Ovary (tissue), 3 donors: ENCODE measurements at regions not wholly inside any gene's neighbourhood (a gene's known extent, or its start where the extent isn't known, plus 50 kb on each side); places are given as distances from the start of the nearest gene placed in this dataset.

Source experiments
- EP300 ChIP-seq: sonication (generic); formaldehyde crosslinking; IDR thresholded peaks from one replicate; pipeline ENCODE4 v1.6.1; 2017; ENCODE audit warnings: antibody characterized with exemption
- POLR2A ChIP-seq: fragments of 450-650 bp; IDR thresholded peaks from one replicate; pipeline ENCODE4 v1.6.1; 2017; ENCODE audit warnings: antibody characterized with exemption, mild to moderate bottlenecking, moderate library complexity
- TF ChIP-seq, protein P1 (sequence below), 3 donors: fragments of 450-650 bp in 2 of 3; fragments of 200-600 bp in 1 of 3; IDR thresholded peaks; one replicate each; pipeline versions ENCODE4 v1.5.1 to v1.8.0; 2016 to 2022; ENCODE audit warnings: antibody characterized with exemption in 3 of 3, mild to moderate bottlenecking in 1 of 3
- donor health status: DM: no; HTN: no; CAD: no.

DNA sequence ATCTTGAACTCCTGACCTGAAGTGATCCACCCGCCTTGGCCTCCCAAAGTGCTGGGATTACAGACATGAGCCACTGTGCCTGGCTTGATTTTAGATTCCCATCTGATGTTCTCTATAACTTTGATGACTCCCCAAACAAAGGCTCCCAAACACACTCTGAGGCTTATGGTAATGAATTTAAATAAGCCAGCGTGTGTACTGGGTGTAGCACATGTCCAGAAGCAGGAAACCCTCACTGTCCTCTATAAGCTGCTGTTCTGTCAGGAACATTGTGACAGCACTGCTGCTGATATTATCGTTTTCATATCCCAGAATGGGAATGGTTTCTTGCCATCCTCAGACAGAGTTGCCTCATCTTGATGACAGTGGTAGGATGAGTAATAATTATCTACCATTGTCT lies 54.1 kb upstream of the SALL4 start:
- TF ChIP-seq, protein P1, sequence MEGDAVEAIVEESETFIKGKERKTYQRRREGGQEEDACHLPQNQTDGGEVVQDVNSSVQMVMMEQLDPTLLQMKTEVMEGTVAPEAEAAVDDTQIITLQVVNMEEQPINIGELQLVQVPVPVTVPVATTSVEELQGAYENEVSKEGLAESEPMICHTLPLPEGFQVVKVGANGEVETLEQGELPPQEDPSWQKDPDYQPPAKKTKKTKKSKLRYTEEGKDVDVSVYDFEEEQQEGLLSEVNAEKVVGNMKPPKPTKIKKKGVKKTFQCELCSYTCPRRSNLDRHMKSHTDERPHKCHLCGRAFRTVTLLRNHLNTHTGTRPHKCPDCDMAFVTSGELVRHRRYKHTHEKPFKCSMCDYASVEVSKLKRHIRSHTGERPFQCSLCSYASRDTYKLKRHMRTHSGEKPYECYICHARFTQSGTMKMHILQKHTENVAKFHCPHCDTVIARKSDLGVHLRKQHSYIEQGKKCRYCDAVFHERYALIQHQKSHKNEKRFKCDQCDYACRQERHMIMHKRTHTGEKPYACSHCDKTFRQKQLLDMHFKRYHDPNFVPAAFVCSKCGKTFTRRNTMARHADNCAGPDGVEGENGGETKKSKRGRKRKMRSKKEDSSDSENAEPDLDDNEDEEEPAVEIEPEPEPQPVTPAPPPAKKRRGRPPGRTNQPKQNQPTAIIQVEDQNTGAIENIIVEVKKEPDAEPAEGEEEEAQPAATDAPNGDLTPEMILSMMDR (IDR thresholded peaks at IDR 0.05) = no peak
- no peak for TF ChIP-seq POLR2A
- no peak for TF ChIP-seq EP300
